Neural cell (in vitro differentiated cells): ENCODE measurements at regions not wholly inside any gene's neighbourhood (a gene's known extent, or its start where the extent isn't known, plus 50 kb on each side); places are given as distances from the start of the nearest gene placed in this dataset.
"Not testable (repeated sequence)": the region's sequence is repeated elsewhere in the genome, so short reads cannot be mapped to it uniquely, and the experiment has no call there.

Experiments
- H2AFZ ChIP-seq: fragments of 200-600, 300-800 bp; sonication (generic), shearing (Covaris generic); 2 replicates; pipeline ENCODE4 v1.6.0; 2014; ENCODE audit warnings: low read depth, mild to moderate bottlenecking, antibody characterized with exemption, low read length, moderate library complexity
- H3F3A ChIP-seq: fragments of 200-600 bp; shearing (Covaris generic); 2 replicates; pipeline ENCODE4 v1.6.1; 2016; ENCODE audit warnings: mild to moderate bottlenecking, moderate library complexity, mixed read lengths, antibody characterized with exemption, low read length; ENCODE audit not compliant: insufficient read depth, poor library complexity, severe bottlenecking
- H3K27ac ChIP-seq: fragments of 200-600, 300-800 bp; sonication (generic), shearing (Covaris generic); 2 replicates; pipeline ENCODE4 v1.5.1; 2014; ENCODE audit warnings: mild to moderate bottlenecking, low read length, moderate library complexity
- H3K27me3 ChIP-seq: fragments of 300-800, 200-600 bp; sonication (generic), shearing (Covaris generic); 2 replicates; pipeline ENCODE4 v1.6.0; 2014; ENCODE audit warnings: mild to moderate bottlenecking, low read depth, low read length, moderate library complexity; ENCODE audit not compliant: insufficient read depth
- H3K36me3 ChIP-seq: fragments of 300-800, 200-600 bp; sonication (generic), shearing (Covaris generic); 2 replicates; pipeline ENCODE4 v1.5.1; 2014; ENCODE audit warnings: mild to moderate bottlenecking, antibody characterized with exemption, low read length, moderate library complexity; ENCODE audit not compliant: insufficient read depth
- H3K4me2 ChIP-seq: fragments of 300-800, 200-600 bp; sonication (generic), shearing (Covaris generic); 2 replicates; pipeline ENCODE4 v1.6.0; 2014; ENCODE audit warnings: mild to moderate bottlenecking, low read length
- H3K4me3 ChIP-seq: fragments of 300-800, 200-600 bp; sonication (generic), shearing (Covaris generic); 2 replicates; pipeline ENCODE4 v1.5.1; 2014; ENCODE audit warnings: mild to moderate bottlenecking, low read length, moderate library complexity
- H3K79me2 ChIP-seq: fragments of 200-600 bp; shearing (Covaris generic); replicated peaks from 2 replicates; pipeline ENCODE4 v1.6.0; 2014; ENCODE audit warnings: mild to moderate bottlenecking, low read length, moderate library complexity; ENCODE audit not compliant: insufficient read depth
- H3K9ac ChIP-seq: fragments of 300-800, 200-600 bp; sonication (generic), shearing (Covaris generic); 2 replicates; pipeline ENCODE4 v1.6.1; 2016; ENCODE audit warnings: mild to moderate bottlenecking, low read length, mixed read lengths
- H3K9me2 ChIP-seq: fragments of 200-600 bp; shearing (Covaris generic); 2 replicates; pipeline ENCODE4 v1.6.1; 2016; ENCODE audit warnings: mild to moderate bottlenecking, low read length, mixed read lengths; ENCODE audit not compliant: insufficient read depth
- H3K9me3 ChIP-seq: fragments of 200-600, 300-800 bp; sonication (generic), shearing (Covaris generic); 2 replicates; pipeline ENCODE4 v1.6.1; 2016; ENCODE audit warnings: mild to moderate bottlenecking, mixed run types, low read length, moderate library complexity, mixed read lengths
- H4K20me1 ChIP-seq: fragments of 200-600 bp; shearing (Covaris generic); 2 replicates; pipeline ENCODE4 v1.6.1; 2016; ENCODE audit warnings: mild to moderate bottlenecking, mixed run types; ENCODE audit not compliant: insufficient read depth
- CTCF ChIP-seq: fragments of 450-650 bp; IDR thresholded peaks from 2 replicates; pipeline ENCODE4 v1.5.1; 2014; ENCODE audit warnings: antibody characterized with exemption, mild to moderate bottlenecking, moderate library complexity; ENCODE audit not compliant: poor library complexity, severe bottlenecking
- EP300 ChIP-seq: fragments of 450-650 bp; conservative IDR thresholded peaks from 2 replicates; pipeline ENCODE4 v1.6.1; 2014; ENCODE audit warnings: antibody characterized with exemption, mild to moderate bottlenecking, moderate library complexity; ENCODE audit not compliant: poor library complexity, severe bottlenecking
- EZH2 ChIP-seq: fragments of 200-600, 300-800 bp; shearing (Covaris generic), sonication (generic); IDR thresholded peaks from 2 replicates; pipeline ENCODE4 v1.6.1; 2014; ENCODE audit warnings: antibody characterized with exemption, low read length, borderline replicate concordance, mild to moderate bottlenecking; ENCODE audit not compliant: insufficient read depth, poor library complexity, severe bottlenecking
- MXI1 ChIP-seq: fragments of 450-650 bp; conservative IDR thresholded peaks from 2 replicates; pipeline ENCODE4 v1.6.1; 2014; ENCODE audit warnings: antibody characterized with exemption, mild to moderate bottlenecking; ENCODE audit not compliant: poor library complexity, severe bottlenecking
- POLR2AphosphoS5 ChIP-seq: IDR thresholded peaks from 2 replicates; pipeline ENCODE4 v1.6.1; 2012
- RAD21 ChIP-seq: fragments of 450-650 bp; conservative IDR thresholded peaks from 2 replicates; pipeline ENCODE4 v1.6.1; 2014; ENCODE audit warnings: antibody characterized with exemption, mild to moderate bottlenecking, moderate library complexity
- REST ChIP-seq: IDR thresholded peaks from 2 replicates; pipeline ENCODE4 v1.6.1; 2012; ENCODE audit warnings: borderline replicate concordance
- SMC3 ChIP-seq: fragments of 450-650 bp; conservative IDR thresholded peaks from 2 replicates; pipeline ENCODE4 v1.6.1; 2014; ENCODE audit warnings: antibody characterized with exemption, mild to moderate bottlenecking, moderate library complexity; ENCODE audit not compliant: poor library complexity
- TAF1 ChIP-seq: IDR thresholded peaks from 2 replicates; pipeline ENCODE4 v1.6.1; 2012; ENCODE audit warnings: low read depth

GRCh38 chr5:104456122-104456521, 893.5 kb upstream of the NUDT12 start:
- Histone ChIP-seq H3K27ac (no peak overlapping the region), H3K36me3 (no peaks in the 10 kb centered on the region), H3K9me3 (no peaks in the 10 kb centered on the region), H3K9me2 (no peaks in the 10 kb centered on the region), H3F3A (no peaks in the 10 kb centered on the region), H3K79me2 (no peaks in the 10 kb centered on the region), H3K4me3 (no peak overlapping the region), H4K20me1 (no peaks in the 10 kb centered on the region), H3K4me2 (no peak overlapping the region), H3K9ac (no peak overlapping the region), H2AFZ (no peak overlapping the region), H3K27me3 (no peaks in the 10 kb centered on the region)
- no peak for TF ChIP-seq CTCF
- TF ChIP-seq RAD21, result no peak
- no peak for TF ChIP-seq EP300
- TF ChIP-seq TAF1, result no peak
- TF ChIP-seq SMC3, result no peak
- no peak for TF ChIP-seq POLR2AphosphoS5
- no peak for TF ChIP-seq MXI1
- TF ChIP-seq EZH2, result no peak
- TF ChIP-seq REST, result no peak

- no peaks in the 10 kb centered on the region for H3K9me2 ChIP-seq
- no peaks in the 10 kb centered on the region for H3K36me3 ChIP-seq
- no peaks in the 10 kb centered on the region for H3K9me3 ChIP-seq
- no peak overlapping the region for H3K9ac ChIP-seq
- no peak overlapping the region for H2AFZ ChIP-seq
- no peaks in the 10 kb centered on the region for H3K79me2 ChIP-seq
- no peak overlapping the region for H3K4me2 ChIP-seq
- H3K27me3 ChIP-seq, result no peaks in the 10 kb centered on the region
- no peak overlapping the region for H3K27ac ChIP-seq
- H3K4me3 ChIP-seq, result no peak overlapping the region
- no peak for TF ChIP-seq REST
- TF ChIP-seq RAD21, result no peak
- TF ChIP-seq MXI1, result no peak
- no peak for TF ChIP-seq POLR2AphosphoS5
- no peak for TF ChIP-seq TAF1
- no peak for TF ChIP-seq EP300
- TF ChIP-seq CTCF, result no peak
- TF ChIP-seq EZH2, result no peak
- TF ChIP-seq SMC3, result no peak
- no peaks in the 10 kb centered on the region for H3F3A ChIP-seq
- H4K20me1 ChIP-seq, result no peaks in the 10 kb centered on the region
Observed at GRCh38 chr5:104452550-104452949, 890.0 kb upstream of the NUDT12 start.

DNA sequence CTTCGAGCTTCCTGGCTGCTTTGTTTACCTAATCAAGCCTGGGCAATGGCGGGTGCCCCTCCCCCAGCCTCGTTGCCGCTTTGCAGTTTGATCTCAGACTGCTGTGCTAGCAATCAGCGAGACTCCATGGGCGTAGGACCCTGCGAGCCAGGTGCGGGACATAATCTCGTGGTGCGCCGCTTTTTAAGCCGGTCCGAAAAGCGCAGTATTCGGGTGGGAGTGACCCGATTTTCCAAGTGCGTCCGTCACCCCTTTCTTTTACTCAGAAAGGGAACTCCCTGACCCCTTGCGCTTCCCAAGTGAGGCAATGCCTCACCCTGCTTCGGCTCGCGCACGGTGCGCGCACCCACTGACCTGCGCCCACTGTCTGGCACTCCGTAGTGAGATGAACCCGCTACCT, 889.3 kb upstream of the NUDT12 start:
- not testable (repeated sequence) for H3K4me2 ChIP-seq, H3K36me3 ChIP-seq, H3K79me2 ChIP-seq, H3F3A ChIP-seq, H3K27me3 ChIP-seq, H2AFZ ChIP-seq, H4K20me1 ChIP-seq, H3K9me3 ChIP-seq, H3K4me3 ChIP-seq, H3K27ac ChIP-seq, H3K9me2 ChIP-seq, H3K9ac ChIP-seq
